ENCODE measurements at regions not wholly inside any gene's neighbourhood (a gene's known extent, or its start where the extent isn't known, plus 50 kb on each side); places are given as distances from the start of the nearest gene placed in this dataset.

GRCh38 chr2:82487354-82487753 lies 1971.7 kb downstream of the SUCLG1 start:
- TF ChIP-seq EZH2 (IDR thresholded peaks at IDR 0.05; ENCODE audit: insufficient read depth, poor library complexity, severe bottlenecking) (no peak), EZH2phosphoT487 (IDR thresholded peaks at IDR 0.05; ENCODE audit: insufficient read depth, low read depth) (no peak)

Measured in GM23248 (cell line).